NT2/D1 (cell line): ENCODE measurements at regions not wholly inside any gene's neighbourhood (a gene's known extent, or its start where the extent isn't known, plus 50 kb on each side); places are given as distances from the start of the nearest gene placed in this dataset.

Source experiments
- DNase-seq: peaks from one replicate; pipeline ENCODE4 v3.0.0-alpha.2; 2011; ENCODE audit warnings: low read depth, low spot score
- H3K27me3 ChIP-seq: 2 replicates; pipeline ENCODE4 v1.6.0; 2011; ENCODE audit warnings: mild to moderate bottlenecking; ENCODE audit not compliant: insufficient read length, insufficient read depth
- H3K36me3 ChIP-seq: 2 replicates; pipeline ENCODE4 v1.6.1; 2011; ENCODE audit warnings: mild to moderate bottlenecking, low read length, mixed read lengths; ENCODE audit not compliant: insufficient read depth, insufficient read length
- H3K4me1 ChIP-seq: 2 replicates; pipeline ENCODE4 v1.5.1; 2011; ENCODE audit not compliant: insufficient read depth, insufficient read length
- H3K4me3 ChIP-seq: 2 replicates; pipeline ENCODE4 v1.5.1; 2011; ENCODE audit warnings: low read depth; ENCODE audit not compliant: insufficient read length
- H3K9ac ChIP-seq: 2 replicates; pipeline ENCODE4 v1.6.0; 2011; ENCODE audit warnings: low read depth; ENCODE audit not compliant: insufficient read length
- H3K9me3 ChIP-seq: 2 replicates; pipeline ENCODE4 v1.5.1; 2011; ENCODE audit warnings: mild to moderate bottlenecking, low read length; ENCODE audit not compliant: insufficient read depth
- SUZ12 ChIP-seq: IDR thresholded peaks from 2 replicates; pipeline ENCODE4 v1.6.1; 2011; ENCODE audit not compliant: insufficient read length, insufficient read depth; ENCODE audit errors: extremely low read depth
- YY1 ChIP-seq: IDR thresholded peaks from 2 replicates; pipeline ENCODE4 v1.6.1; 2011; ENCODE audit not compliant: insufficient read length, insufficient read depth
- ZNF274 ChIP-seq: IDR thresholded peaks from 2 replicates; pipeline ENCODE4 v1.6.1; 2011; ENCODE audit warnings: mild to moderate bottlenecking, low read depth, low read length

DNA sequence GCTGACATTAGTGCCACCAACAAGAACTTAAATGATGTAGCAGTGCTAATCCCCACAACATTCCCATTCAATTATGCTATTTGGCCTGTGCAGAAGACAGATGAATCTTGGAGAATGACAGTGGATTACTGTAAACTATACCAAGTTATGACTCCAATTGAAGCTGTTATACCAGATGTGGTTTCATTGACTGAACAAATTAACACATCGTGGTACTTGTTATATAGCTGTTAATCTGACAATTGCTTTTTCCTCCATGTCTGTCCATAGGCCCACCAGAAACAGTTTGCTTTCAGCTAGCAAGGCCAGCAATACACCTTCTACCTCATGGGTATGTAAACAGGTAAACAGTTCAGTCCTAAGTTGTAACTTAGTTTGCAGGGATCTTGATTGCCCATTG is 101.1 kb downstream of the S1PR1 start:
- H3K9me3 ChIP-seq: peaks cover 12% of the 10 kb centered on the region
- H3K4me3 ChIP-seq: no peak overlapping the region
- no peak overlapping the region for H3K9ac ChIP-seq
- H3K27me3 ChIP-seq: no peaks in the 10 kb centered on the region
- DNase-seq: no peak
- no peaks in the 10 kb centered on the region for H3K36me3 ChIP-seq
- TF ChIP-seq ZNF274: no peak
- TF ChIP-seq YY1: no peak
- no peak for TF ChIP-seq SUZ12
- H3K4me1 ChIP-seq: no peaks in the 10 kb centered on the region

- no peak for TF ChIP-seq YY1
- TF ChIP-seq ZNF274: no peak
- TF ChIP-seq SUZ12: no peak
- no peak overlapping the region for H3K4me3 ChIP-seq
- H3K36me3 ChIP-seq: no peaks in the 10 kb centered on the region
- H3K9ac ChIP-seq: no peak overlapping the region
- no peaks in the 10 kb centered on the region for H3K27me3 ChIP-seq
- peaks cover 12% of the 10 kb centered on the region for H3K9me3 ChIP-seq
- no peaks in the 10 kb centered on the region for H3K4me1 ChIP-seq
- DNase-seq: no peak
Observed at GRCh38 chr1:101338714-101339430, 102.1 kb downstream of the S1PR1 start.

GRCh38 chr1:101344745-101345144 is 107.9 kb downstream of the S1PR1 start:
- no peaks in the 10 kb centered on the region for H3K27me3 ChIP-seq
- H3K36me3 ChIP-seq: no peaks in the 10 kb centered on the region
- no peak overlapping the region for H3K9ac ChIP-seq
- H3K9me3 ChIP-seq: peaks cover under 1% of the 10 kb centered on the region; the same call in 1 of the 2 replicates
- TF ChIP-seq YY1 (no peak), SUZ12 (no peak), ZNF274 (no peak)
- no peak overlapping the region for H3K4me3 ChIP-seq
- no peaks in the 10 kb centered on the region for H3K4me1 ChIP-seq
- no peak for DNase-seq

GRCh38 chr1:101346419-101346818 is 109.6 kb downstream of the S1PR1 start:
- Histone ChIP-seq H3K27me3 (no peaks in the 10 kb centered on the region), H3K9ac (no peak overlapping the region), H3K4me3 (no peak overlapping the region), H3K36me3 (no peaks in the 10 kb centered on the region), H3K9me3 (no peaks in the 10 kb centered on the region), H3K4me1 (no peaks in the 10 kb centered on the region)
- DNase-seq: no peak
- TF ChIP-seq YY1 (no peak), ZNF274 (no peak), SUZ12 (no peak)

DNA sequence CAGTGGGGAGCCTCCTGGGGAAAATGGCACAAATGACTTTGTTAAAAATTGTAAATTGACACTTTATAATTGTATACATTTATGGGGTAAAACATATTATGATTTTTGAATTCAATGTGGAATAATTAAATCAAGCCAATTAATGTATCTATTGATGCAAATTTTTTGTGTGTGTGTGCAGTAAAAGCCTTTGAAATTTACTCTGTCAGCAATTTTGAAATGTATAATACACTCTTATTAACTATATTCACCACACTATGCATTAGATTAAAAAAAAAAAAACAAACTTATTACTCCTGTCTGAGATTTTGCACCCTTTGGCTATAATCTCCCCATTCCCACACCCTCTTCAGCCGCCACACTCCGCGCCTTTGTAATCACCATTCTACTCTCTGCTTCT is 119.2 kb downstream of the S1PR1 start:
- no peaks in the 10 kb centered on the region for H3K27me3 ChIP-seq
- H3K4me3 ChIP-seq: no peak overlapping the region
- H3K9me3 ChIP-seq: no peaks in the 10 kb centered on the region
- no peak overlapping the region for H3K9ac ChIP-seq
- DNase-seq: no peak
- H3K36me3 ChIP-seq: no peaks in the 10 kb centered on the region
- no peaks in the 10 kb centered on the region for H3K4me1 ChIP-seq
- TF ChIP-seq YY1 (no peak), ZNF274 (no peak), SUZ12 (no peak)

DNA sequence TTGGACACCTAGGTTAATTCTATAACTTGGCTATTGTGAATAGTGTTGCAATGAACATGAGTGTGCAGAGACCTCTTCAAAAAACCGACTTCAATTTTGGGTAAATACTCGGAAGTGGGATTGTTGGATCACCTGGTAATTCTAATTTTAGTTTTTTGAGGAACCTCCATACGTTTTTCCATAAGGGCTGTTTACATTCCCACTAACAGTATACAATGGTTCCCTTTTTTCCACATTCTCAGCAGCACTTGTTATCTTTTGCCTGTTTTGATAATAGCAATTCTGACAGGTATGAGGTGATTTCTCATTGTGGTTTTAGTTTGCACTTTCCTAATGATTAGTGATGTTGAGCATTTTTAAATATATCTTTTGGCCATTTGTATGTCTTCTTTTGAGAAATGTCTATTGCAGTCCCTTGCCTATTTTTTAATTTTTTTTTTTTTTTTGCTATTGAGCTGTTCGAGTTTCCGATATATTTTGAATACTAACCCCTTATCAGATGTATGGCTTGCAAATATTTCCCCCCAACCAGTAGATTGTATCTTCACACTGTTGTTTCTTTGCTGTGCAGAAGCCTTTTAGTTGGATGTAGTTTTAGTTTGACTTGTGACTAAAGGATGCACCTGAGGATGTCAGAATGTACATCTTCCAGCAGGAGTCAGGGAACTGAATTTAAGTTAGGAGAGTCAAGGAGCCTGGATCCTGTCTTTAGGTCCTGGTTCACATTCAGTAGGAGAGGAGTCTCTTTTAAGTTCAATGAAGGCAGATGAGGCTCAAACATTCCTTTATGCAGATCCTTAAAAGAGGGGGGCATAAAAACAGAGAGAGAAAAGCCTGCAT is 120.0 kb downstream of the S1PR1 start:
- H3K9me3 ChIP-seq: no peaks in the 10 kb centered on the region
- H3K36me3 ChIP-seq: no peaks in the 10 kb centered on the region
- H3K9ac ChIP-seq: no peak overlapping the region
- TF ChIP-seq SUZ12 (no peak), ZNF274 (no peak), YY1 (no peak)
- no peaks in the 10 kb centered on the region for H3K4me1 ChIP-seq
- no peaks in the 10 kb centered on the region for H3K27me3 ChIP-seq
- no peak overlapping the region for H3K4me3 ChIP-seq
- no peak for DNase-seq

GRCh38 chr1:101357444-101357986 is 120.7 kb downstream of the S1PR1 start:
- no peaks in the 10 kb centered on the region for H3K27me3 ChIP-seq
- no peaks in the 10 kb centered on the region for H3K4me1 ChIP-seq
- TF ChIP-seq SUZ12 (no peak), YY1 (no peak), ZNF274 (no peak)
- no peak overlapping the region for H3K9ac ChIP-seq
- peak; percentile 78 for DNase-seq
- H3K4me3 ChIP-seq: no peak overlapping the region
- H3K36me3 ChIP-seq: no peaks in the 10 kb centered on the region
- no peaks in the 10 kb centered on the region for H3K9me3 ChIP-seq
